ENCODE measurements at regions not wholly inside any gene's neighbourhood (a gene's known extent, or its start where the extent isn't known, plus 50 kb on each side); places are given as distances from the start of the nearest gene placed in this dataset.
"Not testable (repeated sequence)": the region's sequence is repeated elsewhere in the genome, so short reads cannot be mapped to it uniquely, and the experiment has no call there.

DNA sequence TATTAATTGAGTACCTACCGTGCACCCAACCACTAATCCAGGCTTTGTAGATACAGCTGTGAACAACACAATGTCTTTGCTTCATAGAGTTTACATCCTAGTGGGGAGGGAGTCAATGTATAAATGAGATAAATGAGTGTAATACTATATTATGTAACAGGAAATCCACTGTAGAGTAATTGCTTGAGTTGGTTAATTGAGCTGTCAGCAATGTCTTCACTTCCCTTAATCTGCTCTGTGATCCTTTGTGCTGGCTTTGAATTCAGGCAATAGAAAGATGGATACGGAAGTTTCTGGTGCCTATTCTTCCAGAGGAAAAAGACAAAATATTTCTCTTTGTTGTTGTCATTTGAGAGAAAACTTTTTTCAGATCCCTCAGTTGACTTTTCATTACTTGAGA is 104.0 kb upstream of the SLC16A7 start:
- Histone ChIP-seq H3K27ac (no peak overlapping the region), H3K9me3 (no peaks in the 10 kb centered on the region), H3K4me3 (no peak overlapping the region), H3K4me1 (ENCODE audit: insufficient read depth) (no peaks in the 10 kb centered on the region), H3K27me3 (no peaks in the 10 kb centered on the region), H3K36me3 (no peaks in the 10 kb centered on the region)
- 81 to 89% (median 83%) methylated on average over 2 of the region's 2 CpGs for WGBS, 3 donors
- intact Hi-C loops (cut with DNase I): no loop called here
- no peak for DNase-seq
- TF ChIP-seq, protein P1, sequence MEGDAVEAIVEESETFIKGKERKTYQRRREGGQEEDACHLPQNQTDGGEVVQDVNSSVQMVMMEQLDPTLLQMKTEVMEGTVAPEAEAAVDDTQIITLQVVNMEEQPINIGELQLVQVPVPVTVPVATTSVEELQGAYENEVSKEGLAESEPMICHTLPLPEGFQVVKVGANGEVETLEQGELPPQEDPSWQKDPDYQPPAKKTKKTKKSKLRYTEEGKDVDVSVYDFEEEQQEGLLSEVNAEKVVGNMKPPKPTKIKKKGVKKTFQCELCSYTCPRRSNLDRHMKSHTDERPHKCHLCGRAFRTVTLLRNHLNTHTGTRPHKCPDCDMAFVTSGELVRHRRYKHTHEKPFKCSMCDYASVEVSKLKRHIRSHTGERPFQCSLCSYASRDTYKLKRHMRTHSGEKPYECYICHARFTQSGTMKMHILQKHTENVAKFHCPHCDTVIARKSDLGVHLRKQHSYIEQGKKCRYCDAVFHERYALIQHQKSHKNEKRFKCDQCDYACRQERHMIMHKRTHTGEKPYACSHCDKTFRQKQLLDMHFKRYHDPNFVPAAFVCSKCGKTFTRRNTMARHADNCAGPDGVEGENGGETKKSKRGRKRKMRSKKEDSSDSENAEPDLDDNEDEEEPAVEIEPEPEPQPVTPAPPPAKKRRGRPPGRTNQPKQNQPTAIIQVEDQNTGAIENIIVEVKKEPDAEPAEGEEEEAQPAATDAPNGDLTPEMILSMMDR (IDR thresholded peaks at IDR 0.05): no peak
- no peak for TF ChIP-seq EP300 (IDR thresholded peaks at IDR 0.05)
- TF ChIP-seq POLR2A (IDR thresholded peaks at IDR 0.05): no peak

DNA sequence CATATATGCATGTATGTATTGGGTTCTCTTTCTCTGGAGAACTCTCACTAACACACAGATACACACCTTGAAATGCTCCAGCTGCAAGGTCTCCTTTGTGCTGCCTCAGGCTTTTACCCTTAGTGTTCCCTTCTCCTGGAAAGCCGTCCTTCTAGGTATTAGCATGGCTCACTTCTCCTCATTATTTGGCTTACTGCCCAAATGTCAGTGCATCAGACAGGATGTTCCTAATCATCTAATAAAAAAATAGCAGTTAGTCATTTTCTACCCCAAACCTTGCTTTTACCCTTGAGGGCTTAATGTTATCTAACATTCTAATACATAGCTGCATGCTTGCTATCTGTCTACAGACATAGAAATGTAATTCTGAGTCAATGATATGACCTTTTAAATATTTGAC is 109.0 kb upstream of the SLC16A7 start:
- H3K36me3 ChIP-seq: no peaks in the 10 kb centered on the region
- intact Hi-C loops (cut with DNase I): no loop called here
- no peaks in the 10 kb centered on the region for H3K27me3 ChIP-seq

DNA sequence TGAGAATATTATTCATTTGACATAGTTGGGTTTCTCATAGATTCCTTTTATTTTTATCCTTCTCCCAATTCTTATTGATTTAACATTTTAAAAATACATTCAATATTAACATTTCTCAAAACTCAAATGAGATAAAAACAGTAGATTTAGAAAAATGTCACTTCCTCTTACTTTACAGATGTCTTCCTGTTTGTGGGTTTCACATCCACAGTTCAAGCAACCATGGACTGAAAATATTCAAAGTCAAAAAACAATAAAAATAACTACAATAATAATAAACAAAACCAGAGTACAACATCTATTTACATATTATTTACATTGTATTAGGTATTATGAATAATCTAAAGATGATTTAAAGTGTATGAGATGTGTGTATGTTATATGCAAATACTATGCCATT is 111.3 kb upstream of the SLC16A7 start:
- no peak overlapping the region for H3K4me3 ChIP-seq
- intact Hi-C loops (cut with DNase I): no loop called here

More for the DNA sequence above, 109.0 kb upstream of the SLC16A7 start:
- no peak for DNase-seq
- TF ChIP-seq EP300 (IDR thresholded peaks at IDR 0.05) (no peak), POLR2A (IDR thresholded peaks at IDR 0.05) (no peak)
- TF ChIP-seq, protein P1 (IDR thresholded peaks at IDR 0.05): no peak
- no peak overlapping the region for H3K4me3 ChIP-seq
- WGBS, 3 donors: 0% methylated on average over 1 of the region's 1 CpG
- H3K9me3 ChIP-seq: no peaks in the 10 kb centered on the region
- H3K4me1 ChIP-seq (ENCODE audit: insufficient read depth): no peaks in the 10 kb centered on the region
- no peak overlapping the region for H3K27ac ChIP-seq

DNA sequence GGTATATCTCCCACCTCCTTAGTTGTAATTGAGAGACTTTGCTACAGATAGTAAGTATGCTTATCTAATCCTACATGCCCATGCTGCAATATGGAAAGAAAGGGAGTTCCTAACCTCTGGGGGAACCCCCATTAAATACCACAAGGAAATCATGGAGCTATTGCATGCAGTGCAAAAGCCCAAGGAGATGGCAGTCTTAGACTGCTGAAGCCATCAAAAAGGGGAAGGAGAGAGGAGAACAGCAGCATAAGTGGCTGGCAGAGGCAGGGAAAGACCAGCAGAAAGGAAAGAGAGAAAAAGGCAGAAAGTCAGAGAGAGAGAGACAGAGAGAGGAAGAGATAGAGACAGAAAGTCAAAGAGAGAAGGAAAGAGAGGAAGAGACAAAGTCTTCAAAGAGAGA is 121.6 kb upstream of the SLC16A7 start:
- DNase-seq; intact Hi-C loops (cut with DNase I); H3K27ac ChIP-seq: not testable (repeated sequence)

More for the DNA sequence above, 111.3 kb upstream of the SLC16A7 start:
- TF ChIP-seq, protein P1 (IDR thresholded peaks at IDR 0.05): no peak
- TF ChIP-seq EP300 (IDR thresholded peaks at IDR 0.05) (no peak), POLR2A (IDR thresholded peaks at IDR 0.05) (no peak)
- DNase-seq: no peak
- Histone ChIP-seq H3K4me1 (ENCODE audit: insufficient read depth) (no peaks in the 10 kb centered on the region), H3K36me3 (no peaks in the 10 kb centered on the region), H3K27me3 (no peaks in the 10 kb centered on the region), H3K9me3 (no peaks in the 10 kb centered on the region), H3K27ac (no peak overlapping the region)

DNA sequence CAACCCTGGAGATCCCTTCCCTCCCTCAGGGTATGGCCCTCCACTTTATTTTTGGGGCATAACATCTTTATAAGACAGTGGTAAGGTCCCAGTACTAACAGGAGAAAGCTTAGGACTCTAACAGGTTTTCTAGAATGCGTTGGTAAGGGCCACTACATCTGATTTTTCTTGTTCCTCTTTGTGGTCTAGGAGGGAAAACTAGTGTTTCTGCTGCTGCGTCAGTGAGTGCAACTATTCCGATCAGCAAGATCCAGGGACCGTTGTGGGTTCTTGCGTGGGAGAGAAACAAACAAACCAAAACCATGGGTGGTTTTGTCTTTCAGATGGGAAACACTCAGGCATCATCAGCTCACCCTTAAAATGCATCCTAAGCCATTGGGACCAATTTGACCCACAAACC is 123.6 kb upstream of the SLC16A7 start:
- Histone ChIP-seq H3K36me3 (no peaks in the 10 kb centered on the region), H3K9me3 (no peaks in the 10 kb centered on the region), H3K4me1 (ENCODE audit: insufficient read depth) (no peaks in the 10 kb centered on the region), H3K27ac (no peak overlapping the region), H3K4me3 (no peak overlapping the region), H3K27me3 (no peaks in the 10 kb centered on the region)
- intact Hi-C loops (cut with DNase I): no loop called here
- no peak for DNase-seq
- 82 to 89% (median 88%) methylated on average over 5 of the region's 5 CpGs for WGBS, 3 donors
- TF ChIP-seq, protein P1 (IDR thresholded peaks at IDR 0.05): no peak
- no peak for TF ChIP-seq POLR2A (IDR thresholded peaks at IDR 0.05)
- TF ChIP-seq EP300 (IDR thresholded peaks at IDR 0.05): no peak

More for the DNA sequence above, 121.6 kb upstream of the SLC16A7 start:
- H3K4me3 ChIP-seq; H3K4me1 ChIP-seq (ENCODE audit: insufficient read depth); H3K36me3 ChIP-seq; H3K9me3 ChIP-seq; H3K27me3 ChIP-seq: not testable (repeated sequence)

Data from ovary (tissue), 7 donors.